Activated T-helper 1 cell treated with Interleukin-2 at 50 U/mL for 16 hours (primary cell): ENCODE measurements at regions not wholly inside any gene's neighbourhood (a gene's known extent, or its start where the extent isn't known, plus 50 kb on each side); places are given as distances from the start of the nearest gene placed in this dataset.
"Not testable (repeated sequence)": the region's sequence is repeated elsewhere in the genome, so short reads cannot be mapped to it uniquely, and the experiment has no call there.

Source experiments
- DNase-seq: peaks from one replicate; pipeline ENCODE4 v3.0.0-alpha.2; 2020; ENCODE audit warnings: low read depth

DNA sequence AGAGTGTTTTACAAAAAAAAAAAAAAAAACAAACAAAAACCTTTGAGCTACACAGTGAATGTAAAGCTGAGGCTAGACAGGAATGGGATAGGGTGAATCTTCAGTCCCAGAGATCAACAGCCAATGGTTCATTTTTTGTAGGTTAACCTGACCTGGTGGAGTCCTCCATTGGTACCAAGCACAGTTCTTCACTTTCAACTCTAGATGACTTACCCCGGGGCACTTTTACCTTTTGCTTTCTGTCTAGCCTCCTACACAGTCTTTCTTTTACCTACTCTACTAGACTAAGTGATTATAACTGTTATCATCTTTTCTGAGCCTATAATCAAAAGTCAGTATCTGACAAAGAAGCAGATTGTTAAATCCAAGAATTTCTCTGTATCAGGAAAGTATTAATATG lies 50.9 kb downstream of the ANXA2R start:
- DNase-seq: no peak

DNA sequence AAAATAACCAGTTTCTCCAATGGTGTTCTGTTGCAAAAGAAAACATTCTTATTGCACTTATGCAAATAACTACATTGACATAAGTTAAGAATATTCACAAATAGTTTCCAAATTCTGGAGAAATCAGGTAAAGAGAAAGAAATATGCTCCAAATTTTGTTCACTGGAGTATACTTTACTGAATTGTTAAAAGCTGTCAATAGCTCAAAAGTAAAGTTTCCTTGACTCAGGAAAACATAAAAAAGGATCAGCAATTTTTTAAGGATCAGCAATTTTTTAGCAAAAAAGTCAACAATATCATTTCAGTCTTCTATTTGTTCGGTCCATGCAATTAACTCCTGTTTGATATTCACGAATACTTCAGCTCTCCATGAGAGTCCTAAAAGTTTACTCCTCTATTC lies 51.6 kb downstream of the ANXA2R start:
- DNase-seq: no peak

DNA sequence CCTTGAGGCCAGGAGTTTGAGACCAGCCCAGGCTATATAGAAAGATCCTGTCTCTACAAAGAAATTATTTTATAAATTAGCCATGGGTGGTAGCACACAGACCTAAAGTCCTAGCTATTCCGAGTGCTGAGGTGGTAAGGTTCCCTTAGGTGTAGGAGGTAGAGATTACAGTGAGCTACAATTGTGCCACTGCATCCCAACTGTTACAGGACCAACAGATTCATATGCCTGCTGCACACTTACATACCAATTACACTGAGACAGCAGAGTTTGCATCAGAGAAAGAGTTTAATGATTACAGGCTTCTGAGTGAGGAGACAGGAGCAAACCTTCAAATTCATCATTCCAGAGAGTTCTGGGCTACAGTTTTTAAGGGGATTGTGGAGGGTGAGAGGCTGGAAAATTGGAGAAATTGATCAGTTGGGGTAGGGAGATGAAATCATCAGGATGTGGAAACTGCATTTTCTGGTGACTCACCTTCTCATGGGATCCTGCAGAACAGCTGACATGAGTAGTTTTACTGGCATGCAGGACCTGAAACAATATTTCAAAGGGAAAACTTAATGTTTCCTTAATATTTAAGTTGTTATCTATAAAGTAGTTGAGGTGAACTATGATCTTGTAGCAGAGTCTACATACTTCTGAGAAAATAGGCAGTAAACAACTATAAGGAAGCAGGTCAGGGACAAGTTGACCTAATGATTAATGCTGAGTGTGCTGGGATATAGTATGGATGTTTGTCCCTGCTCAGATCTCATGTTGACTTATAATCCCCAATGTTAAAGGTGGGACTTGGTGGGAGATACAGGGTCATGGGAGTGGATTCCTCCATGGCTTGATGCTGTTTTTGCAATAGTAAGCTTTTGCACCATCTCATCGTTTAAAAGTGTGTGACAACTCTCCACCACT lies 54.7 kb downstream of the ANXA2R start:
- DNase-seq: no peak

DNA sequence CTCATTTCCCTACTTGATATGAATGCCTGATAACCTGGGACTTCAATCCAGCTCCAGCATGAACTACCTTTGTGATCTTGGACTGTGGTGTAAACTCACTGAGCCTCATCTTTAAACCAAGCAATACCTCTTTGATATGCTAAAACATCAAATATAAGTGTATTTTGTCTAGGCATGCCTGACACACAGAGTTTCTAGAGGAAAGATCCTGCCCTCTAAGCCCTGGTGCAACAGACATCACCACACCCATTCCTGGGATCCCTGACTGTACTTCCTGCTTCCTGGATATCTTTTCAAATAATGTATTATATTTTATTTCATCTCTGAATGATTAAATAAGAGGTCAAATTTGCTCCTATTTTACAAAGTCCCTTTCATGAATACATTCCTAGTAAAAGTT lies 55.8 kb downstream of the ANXA2R start:
- DNase-seq: no peak

DNA sequence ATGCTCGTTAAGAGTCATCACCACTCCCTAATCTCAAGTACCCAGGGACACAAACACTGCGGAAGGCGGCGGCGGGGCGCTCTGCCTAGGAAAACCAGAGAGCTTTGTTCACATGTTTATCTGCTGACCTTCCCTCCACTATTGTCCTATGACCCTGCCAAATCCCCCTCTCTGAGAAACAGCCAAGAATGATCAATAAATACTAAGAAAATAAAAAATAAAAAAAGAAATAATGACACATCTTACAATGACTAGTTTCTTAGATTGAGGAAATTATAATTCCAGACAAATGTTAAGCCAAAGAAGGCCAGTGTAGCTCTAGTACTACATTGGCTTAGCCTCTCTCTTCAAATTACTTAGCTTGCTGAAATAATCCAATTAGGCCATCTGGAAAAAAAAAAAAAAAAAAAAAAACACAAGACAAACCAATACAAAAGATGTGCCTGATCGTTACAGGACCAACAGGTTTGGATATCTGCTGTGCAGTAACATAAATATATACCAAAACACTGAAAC lies 58.0 kb downstream of the ANXA2R start:
- DNase-seq: no peak

DNA sequence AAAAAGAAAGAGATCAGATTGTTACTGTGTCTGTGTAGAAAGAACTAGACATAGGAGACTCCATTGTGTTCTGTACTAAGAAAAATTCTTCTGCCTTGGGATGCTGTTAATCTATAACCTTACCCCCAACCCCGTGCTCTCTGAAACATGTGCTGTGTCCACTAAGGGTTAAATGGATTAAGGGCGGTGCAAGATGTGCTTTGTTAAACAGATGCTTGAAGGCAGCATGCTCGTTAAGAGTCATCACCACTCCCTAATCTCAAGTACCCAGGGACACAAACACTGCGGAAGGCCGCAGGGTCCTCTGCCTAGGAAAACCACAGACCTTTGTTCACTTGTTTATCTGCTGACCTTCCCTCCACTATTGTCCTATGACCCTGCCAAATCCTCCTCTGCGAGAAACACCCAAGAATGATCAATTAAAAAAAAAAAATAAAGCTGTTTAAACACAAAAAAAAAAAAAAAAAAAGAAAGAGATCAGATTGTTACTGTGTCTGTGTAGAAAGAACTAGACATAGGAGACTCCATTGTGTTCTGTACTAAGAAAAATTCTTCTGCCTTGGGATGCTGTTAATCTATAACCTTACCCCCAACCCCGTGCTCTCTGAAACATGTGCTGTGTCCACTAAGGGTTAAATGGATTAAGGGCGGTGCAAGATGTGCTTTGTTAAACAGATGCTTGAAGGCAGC lies 58.6 kb downstream of the ANXA2R start:
- DNase-seq: not testable (repeated sequence)

DNA sequence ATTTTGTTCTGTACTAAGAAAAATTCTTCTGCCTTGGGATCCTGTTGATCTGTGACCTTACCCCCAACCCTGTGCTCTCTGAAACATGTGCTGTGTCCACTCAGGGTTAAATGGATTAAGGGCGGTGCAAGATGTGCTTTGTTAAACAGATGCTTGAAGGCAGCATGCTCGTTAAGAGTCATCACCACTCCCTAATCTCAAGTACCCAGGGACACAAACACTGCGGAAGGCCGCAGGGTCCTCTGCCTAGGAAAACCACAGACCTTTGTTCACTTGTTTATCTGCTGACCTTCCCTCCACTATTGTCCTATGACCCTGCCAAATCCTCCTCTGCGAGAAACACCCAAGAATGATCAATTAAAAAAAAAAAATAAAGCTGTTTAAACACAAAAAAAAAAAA lies 59.1 kb downstream of the ANXA2R start:
- not testable (repeated sequence) for DNase-seq

DNA sequence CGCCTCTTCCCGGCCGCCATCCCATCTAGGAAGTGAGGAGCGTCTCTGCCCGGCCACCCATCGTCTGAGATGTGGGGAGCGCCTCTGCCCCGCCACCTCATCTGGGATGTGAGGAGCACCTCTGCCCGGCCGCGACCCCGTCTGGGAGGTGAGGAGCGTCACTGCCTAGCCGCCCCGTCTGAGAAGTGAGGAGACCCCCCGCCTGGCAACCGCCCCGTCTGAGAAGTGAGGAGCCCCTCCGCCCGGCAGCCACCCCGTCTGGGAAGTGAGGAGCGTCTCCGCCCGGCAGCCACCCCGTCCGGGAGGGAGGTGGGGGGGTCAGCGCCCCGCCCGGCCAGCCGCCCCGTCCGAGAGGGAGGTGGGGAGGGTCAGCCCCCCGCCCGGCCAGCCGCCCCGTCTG lies 59.7 kb downstream of the ANXA2R start:
- DNase-seq: not testable (repeated sequence)

DNA sequence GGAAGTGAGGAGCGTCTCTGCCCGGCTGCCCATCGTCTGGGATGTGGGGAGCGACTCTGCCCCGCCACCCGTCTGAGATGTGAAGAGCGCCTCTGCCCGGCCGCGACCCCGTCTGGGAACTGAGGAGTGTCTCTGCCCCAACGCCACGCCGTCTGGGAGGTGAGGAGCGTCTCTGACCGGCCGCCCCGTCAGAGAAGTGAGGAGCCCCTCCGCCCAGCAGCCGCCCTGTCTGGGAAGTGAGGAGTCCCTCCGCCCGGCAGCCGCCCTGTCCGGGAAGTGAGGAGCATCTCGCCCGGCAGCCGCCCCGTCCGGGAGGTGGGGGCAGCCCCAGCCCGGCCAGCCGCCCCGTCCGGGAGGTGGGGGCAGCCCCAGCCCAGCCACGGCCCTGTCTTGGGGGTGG lies 60.9 kb downstream of the ANXA2R start:
- not testable (repeated sequence) for DNase-seq

DNA sequence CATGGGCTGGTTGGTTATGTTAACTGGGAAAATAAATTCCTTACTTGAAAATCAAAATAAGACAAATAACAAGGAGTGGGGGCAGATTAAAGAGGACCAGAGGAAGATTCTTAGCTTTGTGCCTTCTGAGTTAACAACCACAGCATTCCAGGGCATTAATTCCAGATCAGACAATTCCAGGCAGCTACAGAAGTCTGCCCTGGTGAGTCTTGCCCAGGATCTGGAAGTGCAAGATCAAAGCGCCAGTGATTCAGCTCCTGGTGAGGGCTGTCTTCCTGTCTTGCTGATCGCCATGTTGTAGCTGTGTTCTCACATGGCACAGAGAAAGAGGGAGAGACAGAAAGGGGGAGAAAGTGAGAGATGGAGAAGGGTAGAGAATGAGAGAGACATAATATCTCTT lies 65.6 kb downstream of the ANXA2R start:
- no peak for DNase-seq

DNA sequence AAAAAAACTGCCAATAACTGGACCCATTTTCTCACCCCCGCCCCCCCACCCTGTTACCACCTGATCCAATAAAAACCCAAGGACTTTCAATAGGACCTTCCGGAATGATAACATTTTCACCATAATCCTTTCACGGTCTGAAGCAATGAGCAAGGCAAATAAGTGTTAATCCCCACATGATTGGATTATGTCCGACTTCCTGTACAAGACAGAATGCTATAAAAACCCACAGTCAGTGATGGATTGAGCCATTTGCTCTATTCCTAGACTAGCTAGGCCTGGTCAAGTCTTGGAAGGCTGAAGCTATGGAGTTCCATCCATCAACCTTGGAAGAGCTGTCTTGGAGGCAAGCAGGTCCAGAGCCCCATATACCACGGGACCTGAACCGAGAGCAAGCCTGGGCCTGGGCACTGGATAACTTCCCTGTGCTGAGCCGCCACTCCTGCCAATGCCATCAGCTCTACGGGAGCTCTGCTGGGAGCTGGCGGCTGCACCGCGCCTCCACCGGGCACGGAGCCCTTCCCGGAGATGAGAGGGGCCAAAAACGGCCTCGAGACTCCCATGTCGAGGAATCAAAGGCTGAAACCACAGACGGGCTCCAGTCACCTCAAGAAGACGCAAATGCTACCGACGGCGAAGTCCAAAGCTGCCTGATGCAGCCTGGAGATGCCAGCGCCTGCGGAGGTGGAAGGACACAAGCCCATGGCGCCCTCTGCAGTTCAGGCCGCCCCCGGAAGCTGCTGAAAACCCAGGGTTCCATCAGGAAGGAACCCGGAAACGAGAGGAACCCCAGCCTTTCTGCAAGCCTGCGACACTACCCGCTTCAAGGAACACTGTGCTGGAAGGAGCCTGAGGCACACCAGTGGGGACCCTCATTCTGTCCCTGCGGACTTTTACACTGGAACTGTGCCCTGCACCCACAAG lies 69.2 kb downstream of the ANXA2R start:
- no peak for DNase-seq

DNA sequence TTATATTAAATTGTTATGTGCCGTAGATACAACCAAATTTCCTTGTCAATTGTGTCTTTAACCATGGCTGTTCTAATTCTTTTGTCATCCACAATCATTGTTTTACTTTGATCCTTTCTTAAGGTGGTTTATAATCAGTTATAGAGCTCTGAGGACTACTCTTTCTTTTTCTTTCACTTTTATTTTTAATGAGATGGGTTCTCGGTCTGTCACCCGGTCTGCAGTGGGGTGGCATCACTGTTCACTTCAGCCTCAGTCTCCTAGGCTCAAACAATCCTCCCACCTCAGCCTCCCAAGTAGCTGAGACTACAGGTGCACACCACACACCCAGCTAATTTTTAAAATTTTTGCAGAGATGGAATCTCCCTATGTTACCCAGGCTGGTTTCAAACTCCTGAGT lies 74.2 kb downstream of the ANXA2R start:
- no peak for DNase-seq

DNA sequence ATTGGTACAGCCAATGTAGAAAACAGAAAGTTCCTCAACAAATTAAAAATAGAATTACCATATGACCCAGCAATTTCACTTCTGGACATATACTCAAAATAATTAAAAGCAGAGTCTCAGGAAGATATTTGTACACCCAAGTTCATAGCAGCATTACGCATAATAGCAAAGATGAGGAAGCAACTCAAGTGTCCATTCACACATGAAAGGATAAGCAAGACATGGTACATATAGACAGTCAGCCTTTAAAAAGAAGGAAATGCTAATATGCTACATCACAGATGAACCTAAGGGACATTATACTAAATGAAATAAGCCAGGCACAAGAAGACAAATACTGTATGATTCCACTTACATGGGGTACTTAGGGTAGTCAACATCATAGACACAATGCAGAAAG lies 76.7 kb downstream of the ANXA2R start:
- DNase-seq: no peak

DNA sequence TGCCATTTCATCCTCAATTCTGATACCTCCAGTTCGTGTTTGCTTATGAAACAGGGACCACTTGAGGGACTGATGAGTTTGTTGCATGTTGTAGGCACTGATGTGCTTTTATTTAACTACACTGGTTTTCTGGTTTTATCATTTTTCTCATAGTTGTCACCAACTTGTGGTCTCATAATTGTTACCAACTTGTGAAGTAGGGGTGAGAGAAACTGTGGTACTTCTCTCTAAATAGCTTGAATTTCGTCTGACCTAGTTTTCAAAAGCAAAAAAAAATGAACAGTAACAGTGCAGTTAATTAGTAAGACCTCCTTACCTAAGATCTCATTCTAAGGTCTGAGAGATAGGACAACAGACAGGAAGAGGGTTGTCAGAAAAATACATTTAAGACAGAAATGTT lies 78.0 kb downstream of the ANXA2R start:
- DNase-seq: no peak

DNA sequence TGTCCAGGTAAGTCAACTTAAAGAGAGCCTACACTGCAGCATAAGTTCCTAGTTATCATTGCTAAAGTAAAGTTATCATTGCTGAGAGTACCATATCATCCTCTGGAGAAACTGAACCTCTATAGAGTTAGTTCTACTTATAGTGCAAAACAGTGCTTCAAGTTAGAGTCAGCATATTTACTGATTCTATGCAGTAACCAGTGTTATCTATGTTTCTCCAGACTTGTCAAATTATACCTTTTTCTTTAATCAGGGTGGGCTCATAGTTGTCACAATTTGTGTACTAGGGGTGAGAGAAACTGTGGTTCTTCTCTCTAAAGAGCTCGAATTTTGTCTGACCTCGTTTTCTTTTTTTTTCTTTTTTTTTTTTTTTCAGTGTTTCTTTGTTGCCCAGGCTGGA lies 79.6 kb downstream of the ANXA2R start:
- DNase-seq: no peak

DNA sequence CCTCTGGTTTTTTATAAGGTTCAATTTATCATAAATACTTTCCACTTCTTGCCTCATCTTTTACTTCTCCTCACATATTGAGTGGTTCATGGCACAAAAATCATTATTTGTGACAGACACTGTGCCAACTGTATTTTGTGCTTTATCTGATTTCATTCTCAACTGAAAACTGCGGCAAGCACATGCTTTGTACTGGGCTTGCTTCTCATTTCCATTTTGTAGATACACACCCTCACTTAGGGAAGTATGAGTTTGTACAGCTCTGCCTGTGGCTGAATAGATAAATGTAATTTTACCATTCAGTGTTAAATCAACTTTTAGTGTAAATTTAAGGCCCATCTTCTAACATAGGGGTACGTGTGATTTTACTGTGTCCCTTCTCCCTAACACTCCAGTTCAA lies 83.6 kb downstream of the ANXA2R start:
- no peak for DNase-seq

DNA sequence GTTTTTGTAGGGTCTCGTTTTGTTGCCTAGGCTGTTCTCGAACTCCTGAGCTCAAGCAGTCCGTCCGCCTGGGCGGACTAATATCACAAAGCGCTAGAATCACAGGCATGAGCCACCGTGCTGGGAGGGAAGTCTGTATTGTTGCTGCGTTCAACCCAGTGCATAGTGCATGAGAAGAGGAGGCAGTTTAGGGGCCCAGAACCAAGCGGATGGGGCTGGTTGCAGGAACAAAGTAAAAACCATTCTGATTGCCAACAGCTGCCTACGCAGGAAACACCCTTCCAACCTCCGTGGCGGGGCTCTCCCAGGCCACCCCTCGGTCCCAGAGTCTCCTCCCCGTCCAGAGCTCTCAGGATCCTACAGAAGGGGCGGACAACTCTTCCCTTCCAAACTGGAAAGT lies 87.1 kb downstream of the ANXA2R start:
- DNase-seq: no peak

DNA sequence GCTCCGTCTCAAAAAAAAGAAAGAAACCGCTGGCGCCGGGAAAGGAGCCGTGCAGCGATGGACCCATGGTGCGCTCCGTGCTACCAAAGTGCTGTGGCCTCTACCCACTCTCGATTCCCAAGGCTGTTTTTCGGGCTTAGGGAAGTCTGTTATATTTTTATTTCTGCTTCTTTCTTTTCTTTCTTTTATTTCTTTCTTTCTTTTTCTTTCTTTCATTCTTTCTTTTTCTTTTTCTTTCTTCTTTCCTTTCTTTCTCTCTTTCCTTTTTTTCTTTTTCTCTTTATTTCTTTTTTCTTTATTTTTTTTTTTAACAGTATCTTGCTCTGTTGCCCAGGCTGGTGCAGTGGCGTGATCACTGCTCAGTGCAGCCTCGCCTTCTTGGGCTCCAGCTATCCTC lies 87.5 kb downstream of the ANXA2R start:
- no peak for DNase-seq

DNA sequence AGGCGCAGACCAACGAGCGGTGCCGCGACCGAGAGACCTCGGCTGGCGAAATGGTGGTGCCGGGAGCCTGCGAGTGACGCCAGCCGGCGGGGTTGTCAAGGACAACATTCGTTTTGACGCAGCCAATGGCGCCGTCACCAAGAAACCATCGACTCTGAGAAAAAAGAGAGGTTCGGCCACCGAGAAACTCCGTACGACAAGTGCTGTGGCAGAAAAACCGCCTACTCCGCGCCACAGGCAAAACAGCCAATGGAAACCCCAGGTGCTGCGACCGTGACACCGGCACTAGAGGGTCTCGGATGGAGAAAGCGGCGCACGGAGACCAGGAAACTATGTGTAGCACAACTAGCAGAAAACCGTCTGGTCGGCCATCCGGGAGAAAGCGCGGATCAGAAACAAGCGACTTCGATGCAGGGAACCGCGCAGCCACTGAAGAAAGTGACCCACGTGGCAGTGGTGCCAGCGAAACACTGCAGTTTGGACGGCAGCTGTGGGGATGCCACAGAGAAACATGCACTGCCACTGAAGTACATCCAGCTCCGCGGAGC lies 88.8 kb downstream of the ANXA2R start:
- peak; percentile 59 for DNase-seq

DNA sequence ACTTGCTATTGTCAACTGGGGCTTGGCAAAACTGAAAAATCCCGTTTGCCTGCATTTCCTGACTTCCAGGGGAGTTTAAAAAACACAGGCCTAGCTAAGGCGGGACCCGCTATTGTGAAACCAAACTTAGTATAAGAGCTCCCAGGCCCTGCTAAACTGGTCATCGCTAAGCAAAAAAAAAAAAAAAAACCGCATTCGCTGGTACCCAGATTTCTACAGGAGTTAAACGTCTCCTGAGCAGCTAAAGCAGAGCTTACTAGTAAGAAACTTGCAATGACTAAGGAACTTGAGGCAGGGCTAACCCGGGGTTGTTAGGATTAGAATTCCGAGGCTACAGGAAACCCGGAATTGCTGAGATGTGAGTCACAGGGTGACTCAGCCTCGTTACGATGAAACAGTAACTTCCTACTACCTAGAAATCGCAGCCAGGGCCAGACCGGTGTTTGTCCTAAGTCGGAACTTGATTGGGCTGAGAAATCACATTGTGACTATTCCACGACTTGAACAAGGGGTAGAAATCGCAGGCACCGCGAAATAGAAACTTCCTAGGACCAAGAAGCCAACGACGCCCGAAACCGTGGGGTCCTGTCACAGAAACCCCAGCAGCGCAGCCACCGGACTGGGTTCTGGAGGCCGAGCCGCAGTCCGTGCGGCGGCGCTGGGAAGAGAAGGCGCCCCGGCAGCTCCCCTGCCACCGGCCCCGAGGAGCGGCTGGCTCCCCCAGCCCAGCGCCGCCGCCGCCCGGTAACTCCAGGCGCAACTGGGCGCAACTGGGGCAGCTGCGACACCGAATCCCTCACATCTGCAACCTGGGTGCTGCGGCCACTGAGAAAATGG lies 89.4 kb downstream of the ANXA2R start:
- peak; percentile 51 for DNase-seq

DNA sequence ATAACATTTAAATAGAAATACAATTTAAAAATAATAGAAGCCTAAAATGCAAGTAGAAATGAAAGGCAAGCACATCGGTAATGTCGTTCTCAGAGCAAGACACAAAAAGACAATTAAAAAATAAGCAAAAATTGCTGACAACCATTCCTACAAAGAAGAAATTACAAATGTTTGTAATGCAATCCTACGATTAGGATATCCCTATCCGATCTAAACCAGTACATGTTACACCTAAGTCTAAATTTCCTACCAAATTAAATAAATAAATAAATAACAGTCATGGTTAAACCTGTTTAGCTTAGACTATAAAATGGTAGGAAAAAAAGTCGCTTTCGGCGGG lies 90.0 kb downstream of the ANXA2R start:
- no peak for DNase-seq
